Astrocyte of the cerebellum (primary cell): ENCODE measurements at regions not wholly inside any gene's neighbourhood (a gene's known extent, or its start where the extent isn't known, plus 50 kb on each side); places are given as distances from the start of the nearest gene placed in this dataset.
"Not testable (repeated sequence)": the region's sequence is repeated elsewhere in the genome, so short reads cannot be mapped to it uniquely, and the experiment has no call there.

ENCODE experiments used
- DNase-seq: peaks from one replicate; pipeline ENCODE4 v3.0.0-alpha.2; 2011; ENCODE audit warnings: low read depth
- H3K4me3 ChIP-seq: 2 replicates; pipeline ENCODE4 v1.5.1; 2011; ENCODE audit warnings: mild to moderate bottlenecking, low read depth, low read length, moderate library complexity
- CTCF ChIP-seq: IDR thresholded peaks from 2 replicates; pipeline ENCODE4 v1.5.1; 2012; ENCODE audit warnings: low read length, low read depth, moderate library complexity, mild to moderate bottlenecking; ENCODE audit errors: missing control alignments
- in situ Hi-C: cut with HindIII; loops from 2 replicates; pipeline ENCODE4 v1.10.0; 2017; ENCODE audit warnings: low sequenced_read_pairs

- DNase-seq, H3K4me3 ChIP-seq, in situ Hi-C loops: not testable (repeated sequence)
These were observed 68.1 kb downstream of the GOLGA6L6 start for GRCh38 chr15:20473465-20473864.

GRCh38 chr15:20472983-20473382 is 68.6 kb downstream of the GOLGA6L6 start:
- DNase-seq, H3K4me3 ChIP-seq, in situ Hi-C loops: not testable (repeated sequence)

- in situ Hi-C loops, result not testable (repeated sequence)
These were observed 70.8 kb downstream of the GOLGA6L6 start for GRCh38 chr15:20470810-20471209.

GRCh38 chr15:20441138-20441537 is 100.5 kb downstream of the GOLGA6L6 start:
- in situ Hi-C loops, H3K4me3 ChIP-seq, DNase-seq: not testable (repeated sequence)

More at GRCh38 chr15:20470810-20471209, 70.8 kb downstream of the GOLGA6L6 start:
- not testable (repeated sequence) for H3K4me3 ChIP-seq, DNase-seq

- in situ Hi-C loops, DNase-seq, H3K4me3 ChIP-seq: not testable (repeated sequence)
These were observed 101.2 kb downstream of the GOLGA6L6 start for GRCh38 chr15:20440390-20440789.

GRCh38 chr15:20439111-20439510 is 102.5 kb downstream of the GOLGA6L6 start:
- in situ Hi-C loops, H3K4me3 ChIP-seq, DNase-seq: not testable (repeated sequence)

GRCh38 chr15:20438255-20438654 is 103.3 kb downstream of the GOLGA6L6 start:
- H3K4me3 ChIP-seq, DNase-seq, in situ Hi-C loops: not testable (repeated sequence)

- H3K4me3 ChIP-seq, in situ Hi-C loops, DNase-seq: not testable (repeated sequence)
These were observed 108.1 kb downstream of the GOLGA6L6 start for GRCh38 chr15:20433468-20433867.

- H3K4me3 ChIP-seq, in situ Hi-C loops, DNase-seq: not testable (repeated sequence)
These were observed 111.1 kb downstream of the GOLGA6L6 start for GRCh38 chr15:20430495-20430894.

GRCh38 chr15:20420710-20421109 is 120.9 kb downstream of the GOLGA6L6 start:
- DNase-seq, H3K4me3 ChIP-seq, in situ Hi-C loops: not testable (repeated sequence)

- not testable (repeated sequence) for H3K4me3 ChIP-seq
These were observed 125.0 kb downstream of the GOLGA6L6 start for GRCh38 chr15:20416618-20417017.

GRCh38 chr15:20409667-20410198 is 131.9 kb downstream of the GOLGA6L6 start:
- DNase-seq, H3K4me3 ChIP-seq, in situ Hi-C loops: not testable (repeated sequence)

More at GRCh38 chr15:20416618-20417017, 125.0 kb downstream of the GOLGA6L6 start:
- in situ Hi-C loops, DNase-seq: not testable (repeated sequence)

GRCh38 chr15:20409247-20409646 is 132.4 kb downstream of the GOLGA6L6 start:
- in situ Hi-C loops, result no loop called here
- no peak for TF ChIP-seq CTCF
- no peak for DNase-seq
- H3K4me3 ChIP-seq, result no peak overlapping the region
